T-helper 9 cell (primary cell): ENCODE measurements at regions not wholly inside any gene's neighbourhood (a gene's known extent, or its start where the extent isn't known, plus 50 kb on each side); places are given as distances from the start of the nearest gene placed in this dataset.

Source experiments
- DNase-seq: peaks from one replicate; pipeline ENCODE4 v3.0.0-alpha.2; 2020

GRCh38 chr4:180805101-180805500 lies 1438.1 kb upstream of the TENM3 start:
- no peak for DNase-seq

DNA sequence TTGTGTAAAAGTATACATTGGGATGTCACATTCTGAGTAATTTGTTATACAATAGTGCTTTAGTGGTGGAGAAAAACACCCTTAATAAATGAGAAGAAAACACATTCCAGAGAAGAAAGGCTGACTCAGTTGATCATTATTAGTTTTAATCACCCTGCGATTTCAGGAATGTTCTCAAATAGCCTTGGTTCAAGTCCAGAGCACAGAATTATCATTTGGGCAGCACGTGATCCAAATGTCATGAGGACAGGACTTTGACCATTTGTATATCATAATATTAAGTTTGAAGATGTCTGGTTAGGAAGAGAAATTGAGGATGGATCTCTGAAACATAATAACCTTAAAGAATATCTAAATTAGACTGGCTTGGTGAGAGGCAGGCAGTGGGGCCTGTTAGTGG lies 1434.3 kb upstream of the TENM3 start:
- no peak for DNase-seq

- no peak for DNase-seq
These were observed 1433.8 kb upstream of the TENM3 start for GRCh38 chr4:180809439-180809838.

- DNase-seq = no peak
These were observed 1432.6 kb upstream of the TENM3 start for GRCh38 chr4:180810581-180810980.

DNA sequence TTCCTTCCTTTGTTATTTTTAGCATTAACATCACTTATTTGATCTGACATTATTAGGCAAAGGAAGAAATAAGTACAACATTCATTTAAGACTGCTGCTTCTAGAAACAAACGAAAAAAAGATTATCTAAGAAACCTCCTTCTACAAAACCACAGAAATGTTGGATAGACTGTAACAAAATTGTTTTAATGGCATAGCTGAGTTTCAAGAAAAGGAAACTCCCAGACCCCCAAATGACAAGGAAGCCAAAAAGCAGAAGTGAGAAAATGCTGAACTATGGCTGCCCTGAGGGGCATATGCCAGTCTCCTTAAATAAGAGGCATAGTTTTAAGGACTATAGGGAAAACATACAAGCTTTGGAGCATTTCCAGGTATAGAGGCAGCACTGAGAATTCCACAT lies 1431.6 kb upstream of the TENM3 start:
- no peak for DNase-seq

DNA sequence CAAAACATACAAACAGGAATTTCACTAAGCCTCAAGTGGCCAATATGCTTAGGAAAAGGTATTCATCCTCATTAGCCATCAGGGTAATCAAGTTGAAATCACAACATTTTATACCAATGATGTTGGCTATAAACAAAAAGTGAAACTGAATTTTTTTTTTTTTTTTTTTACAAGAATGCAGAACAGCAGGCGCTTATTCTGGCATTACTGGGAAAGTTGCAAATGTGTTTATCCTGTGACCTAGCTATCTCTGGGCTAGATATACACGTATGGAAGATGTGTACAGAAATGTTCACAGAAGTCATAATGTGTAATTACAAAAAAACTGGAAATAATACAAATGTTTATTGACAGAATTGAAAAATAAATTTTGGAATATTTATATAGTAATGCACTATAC lies 1430.4 kb upstream of the TENM3 start:
- DNase-seq = no peak

DNA sequence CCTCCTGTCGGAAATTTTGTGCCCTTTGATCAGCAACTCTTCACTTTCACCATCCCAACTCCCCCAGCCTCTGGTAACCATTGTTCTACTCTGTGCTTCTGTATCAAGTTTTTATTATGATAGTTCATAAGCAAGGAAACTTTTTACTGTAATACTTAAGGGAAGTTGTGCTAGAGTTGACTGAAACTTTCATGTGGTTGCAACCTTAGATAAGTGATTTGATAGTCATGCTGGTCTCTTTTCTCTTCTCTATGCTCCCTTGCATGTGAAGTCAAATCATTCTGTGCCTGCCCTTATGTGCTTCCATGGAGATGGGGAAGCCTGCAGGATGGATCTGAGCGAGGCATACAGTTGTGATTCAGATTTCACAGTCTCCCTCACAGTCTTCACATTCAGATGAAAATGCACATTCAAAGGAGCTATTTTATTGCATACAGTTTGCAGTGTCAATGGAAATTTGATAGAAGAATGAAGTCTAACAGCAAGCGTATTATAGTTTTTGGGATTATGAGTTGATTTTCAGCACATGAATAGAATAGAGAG lies 1428.3 kb upstream of the TENM3 start:
- DNase-seq = no peak

DNA sequence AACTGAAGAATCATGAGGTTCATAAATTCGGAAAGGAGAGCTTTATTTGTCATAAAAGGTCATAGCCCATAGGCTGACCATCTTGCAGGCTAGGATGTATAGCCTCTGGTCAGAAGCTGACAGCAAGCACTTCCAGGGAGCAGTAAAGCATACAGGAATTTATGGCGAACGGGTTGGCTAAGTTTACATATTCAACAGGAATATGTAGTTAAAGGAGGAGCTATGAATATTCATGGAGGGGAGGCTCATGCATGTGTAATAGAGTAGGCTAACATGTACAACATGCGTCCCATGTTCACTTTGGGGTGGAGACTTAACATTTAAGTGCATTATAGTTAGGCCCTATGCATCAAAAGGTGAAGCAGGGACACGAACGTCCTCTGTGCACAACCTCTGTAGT lies 1425.7 kb upstream of the TENM3 start:
- DNase-seq = no peak

- no peak for DNase-seq
These were observed 1420.1 kb upstream of the TENM3 start for GRCh38 chr4:180823108-180823507.

GRCh38 chr4:180827232-180828009 lies 1415.8 kb upstream of the TENM3 start:
- no peak for DNase-seq

DNA sequence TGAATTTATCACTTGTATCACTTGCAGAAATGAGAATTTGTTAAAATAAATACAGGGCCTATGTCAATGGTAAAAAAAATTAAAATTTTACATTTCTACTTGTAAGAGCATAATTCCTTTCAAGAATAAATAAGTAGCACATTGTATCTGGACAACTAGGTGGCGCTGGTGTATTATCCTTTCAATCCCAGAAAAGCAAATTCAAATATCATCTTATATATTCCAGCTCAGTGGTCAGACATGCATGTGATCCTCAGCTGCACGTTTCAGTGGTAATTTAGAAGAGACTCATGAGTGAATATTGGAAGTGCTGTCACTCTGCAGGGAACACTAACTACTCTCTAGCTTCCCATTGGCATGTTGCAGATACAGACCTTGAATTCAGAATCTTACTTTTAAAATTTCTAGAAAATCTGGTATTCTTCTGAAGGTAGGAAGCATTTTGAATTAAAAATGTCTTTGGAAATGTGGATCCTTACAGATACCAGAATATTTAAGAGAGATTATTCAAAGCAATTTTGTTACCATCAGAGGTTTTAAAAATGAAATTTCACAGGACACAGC lies 1414.7 kb upstream of the TENM3 start:
- DNase-seq = no peak

GRCh38 chr4:180832073-180832472 lies 1411.1 kb upstream of the TENM3 start:
- no peak for DNase-seq

DNA sequence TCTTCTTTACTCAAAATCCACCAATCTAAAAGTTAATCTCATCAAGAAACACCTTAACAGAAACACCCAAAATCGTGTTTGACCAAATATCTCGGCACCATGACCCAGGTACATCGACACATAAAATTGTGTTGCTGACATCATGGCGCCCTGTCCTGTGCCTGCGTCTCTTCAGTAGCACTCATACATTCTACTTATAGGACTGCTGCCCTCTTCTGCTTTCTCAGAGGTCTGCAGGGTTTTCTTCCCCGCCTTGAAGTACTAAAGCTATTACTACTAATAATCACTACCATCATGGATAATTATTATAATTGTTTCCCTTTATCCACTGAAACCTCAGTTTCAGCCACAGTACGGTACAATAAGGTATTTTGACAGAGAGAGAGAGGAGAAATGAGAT lies 1403.1 kb upstream of the TENM3 start:
- no peak for DNase-seq

GRCh38 chr4:180850318-180850940 lies 1392.8 kb upstream of the TENM3 start:
- DNase-seq = no peak

DNA sequence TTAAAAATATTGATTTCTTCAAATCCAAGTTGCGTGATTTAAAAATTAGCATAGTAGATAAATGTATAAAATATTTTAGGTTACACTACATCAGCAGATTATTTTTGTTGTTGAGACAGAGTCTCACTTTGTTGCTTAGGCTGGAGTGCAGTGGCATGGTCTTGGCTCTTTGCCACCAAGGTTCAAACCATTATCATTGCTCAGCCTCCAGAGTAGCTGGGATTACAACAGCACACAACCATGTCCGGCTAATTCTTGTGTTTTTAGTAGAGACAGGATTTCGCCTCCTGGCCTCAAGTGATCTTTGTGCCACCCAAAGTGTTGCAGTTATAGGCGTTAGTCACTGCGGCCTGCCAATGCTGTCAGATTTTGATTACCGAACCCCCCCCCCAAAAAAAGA lies 1390.5 kb upstream of the TENM3 start:
- no peak for DNase-seq

- DNase-seq = no peak
These were observed 1388.0 kb upstream of the TENM3 start for GRCh38 chr4:180855184-180855583.

- no peak for DNase-seq
These were observed 1383.0 kb upstream of the TENM3 start for GRCh38 chr4:180860089-180860720.

GRCh38 chr4:180861651-180862050 lies 1381.6 kb upstream of the TENM3 start:
- DNase-seq = no peak

DNA sequence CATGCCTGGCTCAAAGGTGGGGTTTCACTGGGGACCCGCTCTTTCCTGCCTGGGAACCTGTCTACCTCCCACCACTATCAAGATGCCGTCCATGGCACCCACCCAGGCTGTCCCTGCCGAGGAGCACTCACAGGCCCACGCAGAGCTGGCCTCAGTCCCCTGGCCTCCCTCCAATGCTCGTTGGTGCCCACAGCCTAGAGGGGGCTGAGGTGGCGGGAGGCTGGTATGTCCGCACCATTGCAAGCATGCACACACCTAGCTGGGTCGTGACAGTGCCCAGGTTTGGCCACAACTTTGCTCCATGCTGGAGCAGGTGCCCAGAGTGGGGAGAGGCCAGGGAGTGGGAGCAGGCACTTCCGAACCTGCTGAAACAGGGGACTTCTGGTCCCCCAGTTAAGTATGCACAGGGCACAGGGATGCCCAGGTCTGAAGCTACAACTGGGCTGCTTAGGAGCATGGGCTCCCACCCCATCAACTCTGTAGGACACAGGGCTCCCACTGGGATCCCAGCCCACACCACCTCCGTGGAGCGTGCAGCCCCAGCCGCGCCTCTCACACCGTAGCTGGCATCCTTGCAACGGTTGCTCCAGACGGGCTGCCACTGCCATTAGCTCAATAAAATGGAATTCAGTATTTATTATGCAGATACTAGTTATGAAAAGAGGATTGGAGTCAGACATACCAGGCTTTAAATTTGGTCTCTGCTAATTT lies 1376.1 kb upstream of the TENM3 start:
- no peak for DNase-seq

- DNase-seq = no peak
These were observed 1372.6 kb upstream of the TENM3 start for GRCh38 chr4:180870623-180871022.

DNA sequence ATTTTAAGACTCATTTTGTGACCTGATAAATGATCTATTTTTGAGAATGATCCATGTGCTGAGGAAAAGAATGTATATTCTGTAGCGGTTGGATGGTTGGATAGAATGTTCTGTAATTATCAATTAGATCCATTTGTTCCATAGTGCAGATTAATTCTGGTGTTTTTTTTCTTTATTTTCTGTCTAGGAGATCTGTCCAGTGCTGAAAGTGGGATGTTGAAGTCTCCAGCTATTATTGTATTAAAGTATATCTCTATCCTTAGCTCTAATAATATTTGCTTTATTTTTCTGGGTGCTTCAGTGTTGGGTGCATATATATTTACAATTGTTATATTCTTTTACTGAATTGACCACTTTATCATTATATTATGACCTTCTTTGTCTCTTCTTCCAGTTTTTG lies 1344.9 kb upstream of the TENM3 start:
- DNase-seq = no peak

GRCh38 chr4:180900781-180901180 lies 1342.4 kb upstream of the TENM3 start:
- no peak for DNase-seq

DNA sequence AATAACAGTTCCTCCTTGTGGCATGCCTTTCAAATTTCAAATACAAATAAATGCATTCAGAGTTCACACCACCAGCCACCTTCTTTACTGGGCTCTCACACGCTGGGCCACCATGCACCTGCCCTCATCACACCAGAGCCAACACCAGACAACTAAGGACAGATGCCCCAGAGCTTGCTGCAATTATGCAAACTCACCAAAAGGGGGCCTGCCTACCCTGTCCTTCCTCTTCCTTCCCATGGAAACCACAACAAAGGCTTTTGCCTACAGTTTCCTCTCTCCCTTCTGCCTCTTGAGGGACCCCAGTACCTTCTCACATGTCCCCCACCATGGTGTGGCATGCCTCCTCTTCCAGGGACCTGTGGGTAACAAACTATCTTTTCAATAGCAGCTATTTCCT lies 1333.9 kb upstream of the TENM3 start:
- DNase-seq = no peak
